GM18511 (cell line): ENCODE measurements at regions not wholly inside any gene's neighbourhood (a gene's known extent, or its start where the extent isn't known, plus 50 kb on each side); places are given as distances from the start of the nearest gene placed in this dataset.
"Not testable (repeated sequence)": the region's sequence is repeated elsewhere in the genome, so short reads cannot be mapped to it uniquely, and the experiment has no call there.

Source experiments
- ATAC-seq: cut with Tn5 transposase; IDR thresholded peaks from one replicate; pipeline ENCODE4 v1.9.1; 2021; ENCODE audit warnings: mild to moderate bottlenecking, moderate library complexity; ENCODE audit not compliant: unreplicated experiment

GRCh38 chr4:123209436-123209835 is 187.2 kb upstream of the SPRY1 start:
- no peak for ATAC-seq

GRCh38 chr4:123215536-123215935 is 181.1 kb upstream of the SPRY1 start:
- no peak for ATAC-seq

GRCh38 chr4:123216543-123216942 is 180.1 kb upstream of the SPRY1 start:
- no peak for ATAC-seq

- no peak for ATAC-seq
These were observed 179.6 kb upstream of the SPRY1 start for GRCh38 chr4:123216946-123217345.

GRCh38 chr4:123217664-123218063 is 178.9 kb upstream of the SPRY1 start:
- no peak for ATAC-seq

- no peak for ATAC-seq
These were observed 177.6 kb upstream of the SPRY1 start for GRCh38 chr4:123218981-123219380.

GRCh38 chr4:123229286-123229685 is 167.3 kb upstream of the SPRY1 start:
- no peak for ATAC-seq

GRCh38 chr4:123230061-123230460 is 166.5 kb upstream of the SPRY1 start:
- no peak for ATAC-seq

- no peak for ATAC-seq
These were observed 164.2 kb upstream of the SPRY1 start for GRCh38 chr4:123232439-123232838.

GRCh38 chr4:123233136-123233768 is 163.3 kb upstream of the SPRY1 start:
- ATAC-seq, result no peak

GRCh38 chr4:123234955-123235354 is 161.6 kb upstream of the SPRY1 start:
- no peak for ATAC-seq

GRCh38 chr4:123235431-123235830 is 161.2 kb upstream of the SPRY1 start:
- no peak for ATAC-seq

GRCh38 chr4:123236606-123237005 is 160.0 kb upstream of the SPRY1 start:
- ATAC-seq, result no peak

- ATAC-seq, result not testable (repeated sequence)
These were observed 156.3 kb upstream of the SPRY1 start for GRCh38 chr4:123240286-123240685.

- not testable (repeated sequence) for ATAC-seq
These were observed 153.4 kb upstream of the SPRY1 start for GRCh38 chr4:123243220-123243619.

- ATAC-seq, result peak; percentile 62
These were observed 152.5 kb upstream of the SPRY1 start for GRCh38 chr4:123244137-123244536.

GRCh38 chr4:123246085-123246484 is 150.5 kb upstream of the SPRY1 start:
- ATAC-seq, result no peak

- ATAC-seq, result no peak
These were observed 148.4 kb upstream of the SPRY1 start for GRCh38 chr4:123248085-123248659.

- ATAC-seq, result no peak
These were observed 146.8 kb upstream of the SPRY1 start for GRCh38 chr4:123249821-123250220.

GRCh38 chr4:123250843-123251242 is 145.8 kb upstream of the SPRY1 start:
- ATAC-seq, result no peak

GRCh38 chr4:123255971-123256370 is 140.6 kb upstream of the SPRY1 start:
- ATAC-seq, result no peak

- no peak for ATAC-seq
These were observed 139.7 kb upstream of the SPRY1 start for GRCh38 chr4:123256901-123257300.

- ATAC-seq, result no peak
These were observed 139.0 kb upstream of the SPRY1 start for GRCh38 chr4:123257591-123257990.
